Hepatocyte (in vitro differentiated cells): ENCODE measurements at regions not wholly inside any gene's neighbourhood (a gene's known extent, or its start where the extent isn't known, plus 50 kb on each side); places are given as distances from the start of the nearest gene placed in this dataset.
"Not testable (repeated sequence)": the region's sequence is repeated elsewhere in the genome, so short reads cannot be mapped to it uniquely, and the experiment has no call there.

ENCODE experiments used
- CTCF ChIP-seq: fragments of 200-600 bp; sonication (generic); IDR thresholded peaks from 2 replicates; pipeline ENCODE4 v1.5.1; 2016; ENCODE audit warnings: antibody characterized with exemption, mild to moderate bottlenecking; ENCODE audit not compliant: poor library complexity
- EZH2 ChIP-seq: fragments of 200-600 bp; sonication (generic); IDR thresholded peaks from 2 replicates; pipeline ENCODE4 v1.6.1; 2016; ENCODE audit warnings: antibody characterized with exemption, mild to moderate bottlenecking, borderline replicate concordance
- EZH2phosphoT487 ChIP-seq: fragments of 200-600 bp; sonication (generic); IDR thresholded peaks from one replicate; pipeline ENCODE4 v1.6.1; 2018; ENCODE audit warnings: antibody characterized with exemption, mild to moderate bottlenecking, low read depth, moderate library complexity; ENCODE audit not compliant: unreplicated experiment, severe bottlenecking

- peak; percentile 29 for TF ChIP-seq CTCF
- not testable (repeated sequence) for TF ChIP-seq EZH2phosphoT487, EZH2
These were observed 662.5 kb upstream of the LUZP2 start for GRCh38 chr11:23834306-23834705.
